CD4-positive, alpha-beta memory T cell (primary cell): ENCODE measurements at regions not wholly inside any gene's neighbourhood (a gene's known extent, or its start where the extent isn't known, plus 50 kb on each side); places are given as distances from the start of the nearest gene placed in this dataset.
"Not testable (repeated sequence)": the region's sequence is repeated elsewhere in the genome, so short reads cannot be mapped to it uniquely, and the experiment has no call there.

Experiments
- CTCF ChIA-PET: fragments of 350-600 bp; sonication (Branson Sonifier 250); formaldehyde crosslinking; loops from one replicate; lab custom pipeline; 2021; ENCODE audit warnings: inconsistent platforms; ENCODE audit not compliant: partially characterized antibody; lab: Charles Lee
- POLR2A ChIA-PET: fragments of 350-600 bp; sonication (Branson Sonifier 250); formaldehyde crosslinking; loops from one replicate; lab custom pipeline; 2021; ENCODE audit not compliant: partially characterized antibody; lab: Charles Lee
- DNase-seq, 5 donors: peaks; one replicate each; pipeline versions ENCODE4 v3.0.0 to v3.0.0-alpha.2; 2020 to 2022; ENCODE audit warnings: mixed read lengths in 1 of 5
- H3K27ac ChIP-seq: one replicate; pipeline ENCODE4 v1.7.0; 2013; ENCODE audit warnings: low read depth, low read length
- H3K27me3 ChIP-seq: 2 replicates; pipeline ENCODE4 v1.7.0; 2013; ENCODE audit warnings: mild to moderate bottlenecking, low read length, moderate library complexity; ENCODE audit not compliant: insufficient read depth
- H3K36me3 ChIP-seq: 2 replicates; pipeline ENCODE4 v1.7.0; 2013; ENCODE audit warnings: mild to moderate bottlenecking, low read length, moderate library complexity; ENCODE audit not compliant: insufficient read depth
- H3K4me1 ChIP-seq: 2 replicates; pipeline ENCODE4 v1.7.0; 2013; ENCODE audit warnings: mild to moderate bottlenecking, low read length, moderate library complexity; ENCODE audit not compliant: insufficient read depth
- H3K4me3 ChIP-seq, 2 donors: one replicate each; pipeline ENCODE4 v1.7.0; 2013; ENCODE audit warnings: low read length in 2 of 2, mild to moderate bottlenecking in 1 of 2
- H3K9me3 ChIP-seq, 2 donors: one replicate each; pipeline ENCODE4 v1.7.0; 2013; ENCODE audit warnings: low read length in 2 of 2, control low read depth in 1 of 2; ENCODE audit not compliant: control insufficient read depth in 1 of 2
- H3K27ac Mint-ChIP-seq, 7 donors: one replicate each; pipeline ENCODE4 v1.8.0; 2020 to 2021; ENCODE audit warnings: mixed read lengths in 7 of 7, mild to moderate bottlenecking in 6 of 7, inconsistent platforms in 3 of 7, moderate library complexity in 3 of 7
- H3K27me3 Mint-ChIP-seq, 2 donors: one replicate each; pipeline ENCODE4 v1.8.0; 2020 to 2021; ENCODE audit warnings: mixed read lengths in 2 of 2
- H3K36me3 Mint-ChIP-seq, 2 donors: one replicate each; pipeline ENCODE4 v1.8.0; 2020 to 2021; ENCODE audit warnings: mixed read lengths in 2 of 2, inconsistent platforms in 1 of 2, mild to moderate bottlenecking in 1 of 2
- H3K4me1 Mint-ChIP-seq, 4 donors: one replicate each; pipeline ENCODE4 v1.8.0; 2020 to 2021; ENCODE audit warnings: mixed read lengths in 4 of 4, mild to moderate bottlenecking in 1 of 4
- H3K4me3 Mint-ChIP-seq, 8 donors: one replicate each; pipeline ENCODE4 v1.8.0; 2020 to 2021; ENCODE audit warnings: mixed read lengths in 8 of 8, mild to moderate bottlenecking in 7 of 8, moderate library complexity in 6 of 8, inconsistent platforms in 3 of 8
- H3K9me3 Mint-ChIP-seq, 8 donors: one replicate each; pipeline ENCODE4 v1.8.0; 2020 to 2021; ENCODE audit warnings: mixed read lengths in 8 of 8, mild to moderate bottlenecking in 5 of 8, inconsistent platforms in 3 of 8, moderate library complexity in 1 of 8
- intact Hi-C: fragments of 100-400 bp; cut with micrococcal nuclease; formaldehyde crosslinking; loops from one replicate; pipeline ENCODE4 v1.15.1; 2023

DNA sequence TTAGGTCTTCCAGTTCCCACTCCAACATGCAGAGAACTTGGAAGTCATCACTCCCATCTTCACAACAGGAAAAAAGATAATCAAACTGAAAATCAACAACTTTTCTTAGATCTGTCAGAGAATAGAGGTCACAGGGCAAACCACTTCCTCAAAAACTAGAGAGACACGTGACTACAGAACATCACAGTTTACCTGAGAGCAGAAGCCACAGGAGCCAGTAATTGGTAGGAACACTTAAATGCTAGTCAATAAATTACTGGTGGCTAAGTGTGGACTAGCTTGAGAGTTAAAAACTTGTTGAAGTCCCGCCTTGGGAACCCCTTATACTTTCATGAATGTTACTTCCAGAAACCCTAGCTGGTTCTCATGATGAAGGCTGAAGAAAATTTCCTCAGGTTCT is 81.1 kb downstream of the THSD1 start:
- H3K27ac Mint-ChIP-seq, CTCF ChIA-PET, H3K27me3 Mint-ChIP-seq, H3K9me3 Mint-ChIP-seq, H3K4me1 ChIP-seq, POLR2A ChIA-PET, intact Hi-C loops, H3K9me3 ChIP-seq, H3K36me3 ChIP-seq, DNase-seq, H3K27me3 ChIP-seq, H3K36me3 Mint-ChIP-seq, H3K4me1 Mint-ChIP-seq, H3K4me3 ChIP-seq, H3K27ac ChIP-seq: not testable (repeated sequence)
- H3K4me3 Mint-ChIP-seq, result peak overlapping the region in 1 of 8 donors; percentile 8

DNA sequence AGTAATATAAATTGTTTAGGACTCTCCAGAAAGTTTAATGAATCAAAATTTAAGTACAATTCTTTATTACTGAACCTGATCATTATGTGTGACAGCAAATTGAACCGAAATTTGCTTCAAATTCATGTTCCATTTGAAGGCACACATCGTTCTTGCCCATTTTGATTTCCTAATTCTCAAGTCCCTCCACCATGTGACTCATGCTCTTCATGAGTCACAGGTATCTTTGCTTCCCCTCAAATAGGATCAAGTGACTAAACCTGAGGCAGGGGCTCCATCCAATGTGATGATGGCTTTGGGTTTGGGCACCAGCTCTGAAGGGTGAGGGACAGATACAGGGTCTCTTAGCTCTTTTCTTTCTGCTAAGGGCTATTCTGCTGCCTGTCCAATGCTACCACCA is 86.1 kb downstream of the THSD1 start:
- Mint-ChIP-seq H3K36me3 (peaks cover 0 to 4% of the 10 kb centered on the region in 2 donors), H3K27me3 (peaks cover 11 to 25% of the 10 kb centered on the region in 2 donors), H3K27ac (no peak overlapping the region), H3K4me3 (no peak overlapping the region), H3K4me1 (peaks cover 0 to 5% (median under 1%) of the 10 kb centered on the region in 4 donors), H3K9me3 (no peaks in the 10 kb centered on the region)
- DNase-seq, result no peak
- no peaks in the 10 kb centered on the region for H3K4me1 ChIP-seq
- no peak overlapping the region for H3K4me3 ChIP-seq
- H3K36me3 ChIP-seq, result no peaks in the 10 kb centered on the region
- intact Hi-C loops, result no loop called here
- H3K27me3 ChIP-seq, result no peaks in the 10 kb centered on the region
- no peaks in the 10 kb centered on the region for H3K9me3 ChIP-seq
- H3K27ac ChIP-seq, result no peak overlapping the region
- POLR2A ChIA-PET, result no interaction called here
- CTCF ChIA-PET, result no interaction called here

- peaks cover 0 to 14% of the 10 kb centered on the region in 2 donors for H3K27me3 Mint-ChIP-seq
- peaks cover 4 to 15% of the 10 kb centered on the region in 2 donors for H3K36me3 Mint-ChIP-seq
- H3K27ac Mint-ChIP-seq, H3K4me1 ChIP-seq, H3K36me3 ChIP-seq, H3K4me3 Mint-ChIP-seq, H3K27ac ChIP-seq, H3K4me3 ChIP-seq, DNase-seq, H3K9me3 ChIP-seq, H3K27me3 ChIP-seq, intact Hi-C loops, H3K4me1 Mint-ChIP-seq, POLR2A ChIA-PET, CTCF ChIA-PET: not testable (repeated sequence)
- peaks cover 0 to 39% (median 21%) of the 10 kb centered on the region in 8 donors for H3K9me3 Mint-ChIP-seq
Observed at GRCh38 chr13:52309833-52310232, 96.1 kb downstream of the THSD1 start.

DNA sequence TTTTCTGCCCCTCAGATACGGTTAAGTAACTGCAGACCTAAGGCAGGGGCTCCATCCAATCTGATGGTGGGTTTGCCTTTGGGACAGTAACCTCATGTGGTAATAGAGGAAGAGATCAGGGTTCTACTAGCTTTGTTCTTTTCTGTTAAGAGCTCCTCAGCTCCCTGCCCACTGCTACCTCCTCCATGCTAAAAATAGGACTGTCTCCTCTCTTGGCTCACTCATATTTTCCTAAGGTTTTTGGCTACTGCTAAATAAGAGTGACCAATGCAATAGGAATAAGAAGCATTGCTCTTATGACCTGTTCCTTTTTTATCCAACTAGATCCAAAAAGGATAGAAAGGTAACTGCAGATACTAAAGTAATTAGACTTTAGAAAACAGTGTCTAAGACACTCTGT is 99.6 kb downstream of the THSD1 start:
- Mint-ChIP-seq H3K36me3 (peaks cover 4 to 15% of the 10 kb centered on the region in 2 donors), H3K9me3 (peaks cover 0 to 33% (median 19%) of the 10 kb centered on the region in 8 donors)
- H3K4me3 Mint-ChIP-seq, H3K36me3 ChIP-seq, DNase-seq, intact Hi-C loops, H3K27me3 Mint-ChIP-seq, H3K27me3 ChIP-seq, H3K27ac Mint-ChIP-seq, H3K9me3 ChIP-seq, H3K4me1 Mint-ChIP-seq, H3K4me1 ChIP-seq, CTCF ChIA-PET, POLR2A ChIA-PET, H3K4me3 ChIP-seq, H3K27ac ChIP-seq: not testable (repeated sequence)

GRCh38 chr13:52303098-52303497 is 102.9 kb downstream of the THSD1 start:
- CTCF ChIA-PET, H3K27me3 Mint-ChIP-seq, POLR2A ChIA-PET, H3K36me3 Mint-ChIP-seq, H3K4me3 Mint-ChIP-seq, H3K9me3 ChIP-seq, H3K4me1 Mint-ChIP-seq, H3K27me3 ChIP-seq, H3K4me3 ChIP-seq, H3K36me3 ChIP-seq, H3K27ac Mint-ChIP-seq, H3K27ac ChIP-seq, intact Hi-C loops, H3K4me1 ChIP-seq: not testable (repeated sequence)
- peak in 1 of 5 donors; percentile 16 for DNase-seq
- H3K9me3 Mint-ChIP-seq, result peaks cover 0 to 19% (median 9%) of the 10 kb centered on the region in 8 donors

GRCh38 chr13:52302688-52303087 is 103.3 kb downstream of the THSD1 start:
- POLR2A ChIA-PET, result not testable (repeated sequence)

GRCh38 chr13:52301810-52302400 is 104.1 kb downstream of the THSD1 start:
- H3K27me3 Mint-ChIP-seq, H3K27ac ChIP-seq, CTCF ChIA-PET, H3K36me3 Mint-ChIP-seq, H3K4me1 ChIP-seq, H3K4me3 ChIP-seq, POLR2A ChIA-PET, H3K4me3 Mint-ChIP-seq, DNase-seq, H3K27ac Mint-ChIP-seq, H3K27me3 ChIP-seq, H3K9me3 ChIP-seq, H3K36me3 ChIP-seq, H3K4me1 Mint-ChIP-seq, intact Hi-C loops: not testable (repeated sequence)
- peaks cover 0 to 16% (median 9%) of the 10 kb centered on the region in 8 donors for H3K9me3 Mint-ChIP-seq

More at GRCh38 chr13:52302688-52303087, 103.3 kb downstream of the THSD1 start:
- DNase-seq, H3K36me3 Mint-ChIP-seq, CTCF ChIA-PET, H3K4me3 Mint-ChIP-seq, H3K4me1 Mint-ChIP-seq, H3K36me3 ChIP-seq, H3K27ac ChIP-seq, intact Hi-C loops, H3K27me3 Mint-ChIP-seq, H3K27ac Mint-ChIP-seq, H3K9me3 ChIP-seq, H3K4me1 ChIP-seq, H3K4me3 ChIP-seq, H3K27me3 ChIP-seq: not testable (repeated sequence)
- H3K9me3 Mint-ChIP-seq, result peaks cover 0 to 16% (median 9%) of the 10 kb centered on the region in 8 donors
